MCF 10A (cell line): ENCODE measurements at regions not wholly inside any gene's neighbourhood (a gene's known extent, or its start where the extent isn't known, plus 50 kb on each side); places are given as distances from the start of the nearest gene placed in this dataset.

Source experiments
- BruUV-seq: library from RNA; stranded (reverse); fragments of 400-500 nt; replicated peaks from 2 replicates; lab custom pipeline; 2021; lab: Mats Ljungman, UMichigan
- CTCF ChIA-PET: fragments of 300-600 bp; sonication (Branson Sonifier 250); formaldehyde crosslinking; extraction: SDS; loops from one replicate; lab custom pipeline; 2021; ENCODE audit warnings: antibody characterized with exemption, inconsistent platforms; lab: Yijun Ruan, JAX
- POLR2A ChIA-PET: fragments of 300-600, 350-650 bp; sonication (Branson Sonifier 250); formaldehyde crosslinking; extraction: SDS; loops from one replicate; lab custom pipeline; 2020; ENCODE audit warnings: antibody characterized with exemption, inconsistent platforms; lab: Yijun Ruan, JAX
- DNase-seq: peaks from one replicate; pipeline ENCODE4 v3.0.0-alpha.2; 2018; ENCODE audit not compliant: unreplicated experiment
- H3K27ac Mint-ChIP-seq: one replicate; pipeline ENCODE4 v1.8.0; 2022; ENCODE audit warnings: mild to moderate bottlenecking, low read depth, mixed read lengths; ENCODE audit not compliant: unreplicated experiment
- H3K27me3 Mint-ChIP-seq: one replicate; pipeline ENCODE4 v1.8.0; 2022; ENCODE audit warnings: mixed read lengths; ENCODE audit not compliant: insufficient read depth, unreplicated experiment
- H3K36me3 Mint-ChIP-seq: one replicate; pipeline ENCODE4 v1.8.0; 2022; ENCODE audit warnings: mild to moderate bottlenecking, moderate library complexity, mixed read lengths; ENCODE audit not compliant: insufficient read depth, unreplicated experiment
- H3K4me1 Mint-ChIP-seq: one replicate; pipeline ENCODE4 v1.8.0; 2022; ENCODE audit warnings: mixed read lengths; ENCODE audit not compliant: insufficient read depth, unreplicated experiment
- H3K4me3 Mint-ChIP-seq: one replicate; pipeline ENCODE4 v1.8.0; 2022; ENCODE audit warnings: mild to moderate bottlenecking, moderate library complexity, mixed read lengths; ENCODE audit not compliant: unreplicated experiment
- H3K9me3 Mint-ChIP-seq: one replicate; pipeline ENCODE4 v1.8.0; 2022; ENCODE audit warnings: mixed read lengths; ENCODE audit not compliant: unreplicated experiment
- CTCF ChIP-seq: fragments of 200-600 bp; IDR thresholded peaks from one replicate; pipeline ENCODE4 v1.8.0; 2022; ENCODE audit warnings: antibody characterized with exemption, mild to moderate bottlenecking; ENCODE audit not compliant: unreplicated experiment
- intact Hi-C: fragments of 100-400 bp; cut with micrococcal nuclease; formaldehyde crosslinking; loops from 2 replicates; pipeline ENCODE4 v1.14.1; 2022

DNA sequence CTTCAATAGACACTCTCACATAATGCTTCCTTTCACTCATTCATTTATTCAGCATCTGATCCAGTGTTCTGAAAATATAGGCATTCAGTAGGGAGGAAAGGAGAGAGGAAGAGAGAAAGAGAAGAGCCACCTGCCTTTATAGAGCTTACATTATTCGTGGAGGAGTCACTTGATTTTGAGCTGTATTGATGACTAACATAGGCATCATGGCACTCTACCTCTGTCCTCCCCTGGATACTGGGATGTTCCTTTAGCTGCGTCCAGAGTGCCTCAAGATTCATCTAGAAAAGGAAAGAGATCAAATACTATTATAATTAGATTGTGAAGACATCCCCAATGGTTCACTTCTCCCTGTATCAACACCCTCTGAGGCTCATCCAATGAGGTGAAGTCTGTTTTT lies 345.1 kb downstream of the SPATA31D1 start:
- TF ChIP-seq CTCF = no peak
- Mint-ChIP-seq H3K36me3 (no peaks in the 10 kb centered on the region), H3K4me1 (peaks cover 26% of the 10 kb centered on the region), H3K4me3 (no peak overlapping the region), H3K9me3 (no peaks in the 10 kb centered on the region), H3K27me3 (no peaks in the 10 kb centered on the region), H3K27ac (peak overlapping the region; percentile 13)
- DNase-seq = no peak
- CTCF ChIA-PET = interaction anchor here (0.5 kb wide), 1 partner anchor 297 kb away, joined by 3 read pairs; no protein-coding TSS in a partner anchor
- BruUV-seq = no TSS peak
- intact Hi-C loops = no loop called here
- POLR2A ChIA-PET = no interaction called here

GRCh38 chr9:82334286-82334685 lies 345.7 kb downstream of the SPATA31D1 start:
- POLR2A ChIA-PET = no interaction called here
- Mint-ChIP-seq H3K4me3 (no peak overlapping the region), H3K27ac (peak overlapping the region; percentile 13), H3K4me1 (peaks cover 27% of the 10 kb centered on the region), H3K9me3 (no peaks in the 10 kb centered on the region), H3K36me3 (no peaks in the 10 kb centered on the region), H3K27me3 (no peaks in the 10 kb centered on the region)
- no TSS peak for BruUV-seq
- TF ChIP-seq CTCF = no peak
- peak; percentile 31 for DNase-seq
- intact Hi-C loops = no loop called here
- CTCF ChIA-PET = no interaction called here

- TF ChIP-seq CTCF = no peak
- Mint-ChIP-seq H3K4me3 (no peak overlapping the region), H3K36me3 (no peaks in the 10 kb centered on the region), H3K27ac (no peak overlapping the region), H3K27me3 (no peaks in the 10 kb centered on the region), H3K9me3 (no peaks in the 10 kb centered on the region), H3K4me1 (peaks cover 24% of the 10 kb centered on the region)
- no peak for DNase-seq
- no TSS peak for BruUV-seq
- intact Hi-C loops = no loop called here
- POLR2A ChIA-PET = no interaction called here
- CTCF ChIA-PET = no interaction called here
These were observed 348.8 kb downstream of the SPATA31D1 start for GRCh38 chr9:82337351-82337750.

GRCh38 chr9:82342046-82342445 lies 353.5 kb downstream of the SPATA31D1 start:
- BruUV-seq = no TSS peak
- TF ChIP-seq CTCF = no peak
- Mint-ChIP-seq H3K27ac (no peak overlapping the region), H3K27me3 (no peaks in the 10 kb centered on the region), H3K9me3 (peaks cover 20% of the 10 kb centered on the region), H3K36me3 (no peaks in the 10 kb centered on the region), H3K4me3 (no peak overlapping the region), H3K4me1 (peaks cover 6% of the 10 kb centered on the region)
- no peak for DNase-seq
- CTCF ChIA-PET = interaction anchor here (0.7 kb wide), 1 partner anchor 132 kb away, joined by 3 read pairs; no protein-coding TSS in a partner anchor
- POLR2A ChIA-PET = no interaction called here
- intact Hi-C loops = no loop called here
